ENCODE measurements at regions not wholly inside any gene's neighbourhood (a gene's known extent, or its start where the extent isn't known, plus 50 kb on each side); places are given as distances from the start of the nearest gene placed in this dataset.

DNA sequence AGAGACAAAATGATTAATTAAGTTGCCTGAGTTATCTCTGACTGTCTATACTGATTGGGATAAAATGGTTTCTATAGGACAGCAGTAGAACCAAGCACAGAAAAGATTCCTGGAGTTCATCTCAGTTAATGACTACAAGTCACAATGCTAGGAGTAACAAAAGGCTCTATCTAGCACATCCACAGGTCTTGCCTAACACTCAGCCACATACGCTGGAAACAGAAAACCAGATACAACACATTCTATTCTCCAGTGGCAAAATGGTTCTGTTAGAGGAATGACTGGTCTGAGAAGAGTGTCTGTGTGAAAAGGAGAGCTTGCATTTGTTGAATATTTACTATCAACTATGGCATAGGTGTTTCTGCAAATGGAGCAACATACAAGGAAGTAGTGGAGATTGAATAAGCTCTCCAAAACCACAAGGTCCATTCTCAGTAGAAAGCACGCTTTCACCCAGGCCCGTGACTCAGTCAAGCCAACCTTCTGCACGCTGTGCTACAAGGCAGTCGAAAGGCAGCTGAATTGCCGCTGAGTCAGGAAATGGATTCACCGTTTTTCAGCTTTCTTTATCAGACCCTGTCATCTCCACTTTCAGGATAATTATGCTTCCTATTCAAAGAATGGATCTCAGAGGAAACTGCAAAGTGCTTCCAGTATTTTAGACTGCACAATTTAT lies 761.5 kb downstream of the EFNB2 start:
- WGBS, 2 experiments (ENCODE audit: insufficient coverage in 1 of 2, insufficient read length in 1 of 2) = 75 to 81% methylated on average over 6 to 7 of the region's 7 CpGs
- H3K9ac ChIP-seq (ENCODE audit: extremely low read depth, low read length, poor library complexity, severe bottlenecking) = no peak overlapping the region
- TF ChIP-seq CTCF (conservative IDR thresholded peaks at IDR 0.05) = no peak
- H3K36me3 ChIP-seq (ENCODE audit: control insufficient read depth, insufficient read depth, low read length) = no peaks in the 10 kb centered on the region
- Mint-ChIP-seq H3K27ac (no peak overlapping the region), H3K9me3 (peaks cover 7% of the 10 kb centered on the region), H3K36me3 (ENCODE audit: low read depth) (no peaks in the 10 kb centered on the region), H3K4me3 (no peak overlapping the region), H3K4me1 (peaks cover 27% of the 10 kb centered on the region), H3K27me3 (ENCODE audit: insufficient read depth) (peaks cover 2% of the 10 kb centered on the region)
- no peaks in the 10 kb centered on the region for H3K27me3 ChIP-seq (ENCODE audit: control insufficient read depth, insufficient read depth, low read length, poor library complexity, severe bottlenecking)
- no peak overlapping the region for H3K27ac ChIP-seq (ENCODE audit: low read depth, low read length)
- no peak for DNase-seq
- H3K4me3 ChIP-seq (ENCODE audit: low read length) = no peak overlapping the region
- peaks cover 15% of the 10 kb centered on the region for H3K4me1 ChIP-seq (ENCODE audit: control insufficient read depth, insufficient read depth, low read length)
- H3K9me3 ChIP-seq (ENCODE audit: control insufficient read depth, low read length) = no peaks in the 10 kb centered on the region

DNA sequence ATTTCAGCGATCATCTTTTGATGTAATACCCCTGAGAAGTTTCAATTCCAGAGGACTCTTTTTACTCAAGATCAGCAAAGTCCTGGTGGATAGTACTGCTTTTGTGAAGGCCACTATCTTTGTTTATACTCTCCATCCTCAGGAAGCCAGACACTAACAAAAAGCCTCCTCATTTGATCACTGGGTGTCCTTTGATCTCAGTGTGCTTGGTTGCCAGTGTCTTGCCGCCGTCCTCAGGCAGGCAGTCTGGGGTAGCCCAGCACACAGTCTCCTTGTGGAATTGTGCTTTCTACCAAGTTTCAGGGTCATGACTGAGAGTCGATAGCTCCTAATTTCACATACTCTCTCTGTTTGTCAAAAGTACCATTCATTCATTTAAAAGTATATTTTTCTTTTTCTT lies 762.2 kb downstream of the EFNB2 start:
- H3K27ac Mint-ChIP-seq = no peak overlapping the region
- TF ChIP-seq CTCF (conservative IDR thresholded peaks at IDR 0.05) = no peak
- Histone ChIP-seq H3K36me3 (ENCODE audit: control insufficient read depth, insufficient read depth, low read length) (no peaks in the 10 kb centered on the region), H3K4me1 (ENCODE audit: control insufficient read depth, insufficient read depth, low read length) (peaks cover 15% of the 10 kb centered on the region), H3K27ac (ENCODE audit: low read depth, low read length) (no peak overlapping the region), H3K27me3 (ENCODE audit: control insufficient read depth, insufficient read depth, low read length, poor library complexity, severe bottlenecking) (no peaks in the 10 kb centered on the region), H3K4me3 (ENCODE audit: low read length) (no peak overlapping the region), H3K9ac (ENCODE audit: extremely low read depth, low read length, poor library complexity, severe bottlenecking) (no peak overlapping the region), H3K9me3 (ENCODE audit: control insufficient read depth, low read length) (no peaks in the 10 kb centered on the region)
- peaks cover 7% of the 10 kb centered on the region for H3K9me3 Mint-ChIP-seq
- WGBS, 2 experiments (ENCODE audit: insufficient coverage in 1 of 2, insufficient read length in 1 of 2) = 39 to 61% methylated on average over 3 to 4 of the region's 4 CpGs
- no peak overlapping the region for H3K4me3 Mint-ChIP-seq
- H3K27me3 Mint-ChIP-seq (ENCODE audit: insufficient read depth) = no peaks in the 10 kb centered on the region
- H3K36me3 Mint-ChIP-seq (ENCODE audit: low read depth) = no peaks in the 10 kb centered on the region
- no peak for DNase-seq
- peaks cover 27% of the 10 kb centered on the region for H3K4me1 Mint-ChIP-seq

- Histone ChIP-seq H3K4me1 (ENCODE audit: control insufficient read depth, insufficient read depth, low read length) (no peaks in the 10 kb centered on the region), H3K27me3 (ENCODE audit: control insufficient read depth, insufficient read depth, low read length, poor library complexity, severe bottlenecking) (no peaks in the 10 kb centered on the region), H3K9ac (ENCODE audit: extremely low read depth, low read length, poor library complexity, severe bottlenecking) (no peak overlapping the region), H3K4me3 (ENCODE audit: low read length) (no peak overlapping the region), H3K9me3 (ENCODE audit: control insufficient read depth, low read length) (no peaks in the 10 kb centered on the region), H3K36me3 (ENCODE audit: control insufficient read depth, insufficient read depth, low read length) (no peaks in the 10 kb centered on the region), H3K27ac (ENCODE audit: low read depth, low read length) (no peak overlapping the region)
- no peaks in the 10 kb centered on the region for H3K36me3 Mint-ChIP-seq (ENCODE audit: low read depth)
- H3K27me3 Mint-ChIP-seq (ENCODE audit: insufficient read depth) = no peaks in the 10 kb centered on the region
- no peak for DNase-seq
- H3K4me1 Mint-ChIP-seq = no peaks in the 10 kb centered on the region
- H3K27ac Mint-ChIP-seq = no peak overlapping the region
- H3K4me3 Mint-ChIP-seq = no peak overlapping the region
- WGBS, 2 experiments (ENCODE audit: insufficient coverage in 1 of 2, insufficient read length in 1 of 2) = 100% methylated on average over 1 to 2 of the region's 2 CpGs
- H3K9me3 Mint-ChIP-seq = no peaks in the 10 kb centered on the region
- no peak for TF ChIP-seq CTCF (conservative IDR thresholded peaks at IDR 0.05)
These were observed 771.0 kb downstream of the EFNB2 start for GRCh38 chr13:105764486-105764885.

All from endodermal cell (in vitro differentiated cells).